ENCODE measurements at regions not wholly inside any gene's neighbourhood (a gene's known extent, or its start where the extent isn't known, plus 50 kb on each side); places are given as distances from the start of the nearest gene placed in this dataset.
"Not testable (repeated sequence)": the region's sequence is repeated elsewhere in the genome, so short reads cannot be mapped to it uniquely, and the experiment has no call there.

DNA sequence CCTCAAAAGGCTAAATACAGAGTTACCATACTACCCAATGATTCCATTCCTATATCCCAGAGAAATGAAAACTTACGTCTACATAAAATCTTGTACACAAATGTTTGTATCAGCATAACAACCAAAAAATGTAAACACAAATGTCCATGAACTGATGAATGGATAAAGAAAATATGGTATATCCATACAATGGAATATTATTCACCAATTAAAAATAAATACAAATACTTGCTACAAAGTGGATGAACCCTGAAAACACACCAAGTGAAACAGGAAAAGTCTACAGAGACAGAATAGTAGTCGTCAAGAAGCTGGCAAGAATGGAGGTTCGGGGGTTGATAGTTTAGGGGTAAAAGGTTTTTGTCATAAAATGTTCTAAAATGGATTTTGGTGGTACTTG, 54.0 kb upstream of the ANKRD28 start:
- H3K27ac Mint-ChIP-seq: no peak overlapping the region
- peaks cover 27% of the 10 kb centered on the region for H3K4me1 Mint-ChIP-seq

DNA sequence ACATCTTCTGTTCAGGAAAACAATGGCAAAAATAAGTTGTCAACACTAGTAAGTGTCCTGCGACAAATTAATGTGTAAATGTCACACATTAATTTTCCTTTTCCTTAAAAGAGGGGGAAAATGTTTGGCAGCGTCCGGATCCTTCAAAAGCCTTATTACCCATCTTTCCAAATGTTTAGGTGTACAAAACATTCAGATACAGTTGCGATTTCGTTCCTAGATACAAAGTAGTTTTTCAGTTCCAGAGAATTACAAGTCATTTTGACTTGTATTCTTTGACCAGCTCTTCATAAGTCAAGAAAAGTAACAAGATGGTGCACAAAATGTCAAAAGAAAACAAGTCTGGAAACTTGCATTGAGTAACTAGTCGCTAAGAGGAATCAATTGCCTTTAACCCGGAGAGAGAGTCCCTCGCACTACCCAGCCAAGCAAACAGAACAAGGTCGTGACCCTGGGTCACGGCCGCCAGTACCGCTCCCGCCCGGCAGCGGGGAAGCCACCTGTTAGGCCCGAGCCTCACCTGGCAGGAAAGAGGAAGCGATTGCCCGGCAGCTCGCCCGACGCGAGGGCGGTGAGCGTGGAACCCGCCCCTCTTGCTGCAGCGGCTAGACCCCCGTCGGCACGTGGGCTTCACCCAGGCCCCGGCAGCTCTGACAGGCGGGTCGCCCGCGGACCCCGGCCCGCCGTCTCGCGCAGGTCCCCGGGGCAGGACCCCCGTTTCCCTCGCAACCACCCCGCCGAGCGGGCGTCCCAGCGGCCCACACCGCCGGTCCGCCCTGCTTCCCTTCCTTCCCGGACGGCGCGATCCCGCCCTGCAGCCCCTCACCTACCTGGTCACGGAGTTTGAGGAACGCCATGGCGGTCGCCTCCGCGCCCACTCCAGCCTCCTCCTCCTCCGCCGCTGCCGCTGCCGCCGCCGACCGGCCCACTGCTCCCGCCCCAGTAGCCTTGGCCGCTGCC, 61.0 kb upstream of the ANKRD28 start:
- H3K27me3 Mint-ChIP-seq: no peaks in the 10 kb centered on the region
- peak; percentile 53 to 61 (median 56) for DNase-seq
- peak; percentile 77 for ATAC-seq
- H3K36me3 Mint-ChIP-seq (ENCODE audit: low read depth): peaks cover 5% of the 10 kb centered on the region
- peaks cover 30% of the 10 kb centered on the region for H3K4me1 Mint-ChIP-seq
- H3K4me3 Mint-ChIP-seq: peak overlapping the region; percentile 98
- no peaks in the 10 kb centered on the region for H3K9me3 ChIP-seq (ENCODE audit: control insufficient read depth, low read length, poor library complexity, severe bottlenecking)
- H3K27ac Mint-ChIP-seq: peak overlapping the region; percentile 79

More for the DNA sequence above, 54.0 kb upstream of the ANKRD28 start:
- ATAC-seq (no peak), DNase-seq (no peak)
- no peaks in the 10 kb centered on the region for H3K9me3 ChIP-seq (ENCODE audit: control insufficient read depth, low read length, poor library complexity, severe bottlenecking)
- H3K27me3 Mint-ChIP-seq: no peaks in the 10 kb centered on the region
- H3K4me3 Mint-ChIP-seq: no peak overlapping the region
- H3K36me3 Mint-ChIP-seq (ENCODE audit: low read depth): peaks cover 6% of the 10 kb centered on the region

DNA sequence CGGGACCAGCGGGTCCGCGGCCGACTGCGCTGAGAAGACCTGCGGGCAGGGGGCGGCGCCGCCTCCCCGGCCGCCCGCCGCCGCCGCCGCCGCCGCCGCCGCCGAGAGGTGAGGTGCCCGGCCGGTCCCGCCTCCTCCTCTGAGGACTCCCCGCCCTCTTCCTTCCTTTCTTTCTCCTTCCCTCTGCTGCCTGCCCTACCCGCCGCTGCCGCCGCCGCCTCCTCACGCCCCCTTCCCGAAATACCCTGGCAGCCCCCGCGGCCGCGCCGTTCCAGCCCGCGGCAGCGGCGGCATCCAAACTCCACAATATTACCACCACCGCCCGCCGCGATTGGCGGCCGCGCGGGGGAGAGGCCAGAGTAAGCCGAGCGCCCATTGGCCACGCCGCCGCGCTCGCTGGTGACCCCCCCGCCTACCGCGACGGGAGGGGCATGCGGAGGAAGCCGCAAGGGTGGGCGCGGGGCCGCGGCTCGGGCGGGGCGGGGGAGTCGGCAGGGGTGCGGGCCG, 61.8 kb upstream of the ANKRD28 start:
- Mint-ChIP-seq H3K27ac (peak overlapping the region; percentile 79), H3K36me3 (ENCODE audit: low read depth) (peaks cover 2% of the 10 kb centered on the region), H3K4me3 (peak overlapping the region; percentile 98), H3K27me3 (no peaks in the 10 kb centered on the region), H3K4me1 (peaks cover 24% of the 10 kb centered on the region)
- DNase-seq: peak; percentile 66 to 81 (median 78)
- ATAC-seq: peak; percentile 84
- H3K9me3 ChIP-seq (ENCODE audit: control insufficient read depth, low read length, poor library complexity, severe bottlenecking): no peaks in the 10 kb centered on the region

DNA sequence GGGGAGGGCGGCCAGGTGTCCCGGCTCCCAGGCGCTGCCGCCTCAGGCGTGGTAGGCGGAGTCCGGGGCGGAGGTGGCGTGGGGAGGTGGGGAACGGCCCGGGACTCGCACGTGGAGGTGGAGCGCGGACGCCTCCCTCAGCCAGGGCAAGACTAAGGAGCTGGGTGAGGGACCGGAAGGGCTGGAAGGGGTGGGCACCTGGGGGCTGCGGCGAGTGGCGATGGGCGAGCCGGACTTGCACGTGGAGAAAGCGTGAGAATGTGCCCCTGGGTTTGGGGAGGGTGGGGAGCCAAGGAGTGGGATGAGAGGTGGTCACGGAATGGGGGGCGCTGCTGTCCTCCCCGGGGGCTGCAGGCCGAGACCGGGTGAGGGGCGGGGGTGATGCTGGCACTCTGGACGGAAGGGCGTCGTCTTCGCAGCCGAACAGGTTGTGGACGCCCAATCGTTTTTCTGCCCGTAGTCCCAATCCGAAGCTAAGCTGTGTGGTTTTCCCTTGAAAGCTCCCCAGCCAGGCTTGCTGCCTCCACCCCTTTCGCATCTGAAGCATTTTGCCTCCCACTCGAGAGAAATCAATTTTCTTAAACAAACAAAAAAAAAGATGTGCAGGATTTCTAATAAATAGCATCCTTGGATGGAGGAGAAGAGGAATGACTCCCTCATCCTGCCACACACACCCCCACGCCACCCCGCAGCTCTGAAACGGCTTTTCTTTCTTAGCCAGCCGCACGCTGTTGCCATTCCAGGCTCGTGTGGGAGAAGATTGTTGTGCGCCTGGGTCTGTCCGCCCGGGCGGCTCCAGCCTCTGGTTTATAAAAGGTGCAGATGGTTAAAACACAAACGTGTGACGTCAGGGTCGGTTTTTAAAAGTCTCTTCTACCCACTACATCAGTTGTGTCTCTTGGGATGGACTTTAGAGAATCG, 62.5 kb upstream of the ANKRD28 start:
- Mint-ChIP-seq H3K4me1 (peaks cover 23% of the 10 kb centered on the region), H3K4me3 (peak overlapping the region; percentile 98), H3K27me3 (no peaks in the 10 kb centered on the region), H3K36me3 (ENCODE audit: low read depth) (peaks cover 4% of the 10 kb centered on the region), H3K27ac (peak overlapping the region; percentile 79)
- peak; percentile 59 for ATAC-seq
- DNase-seq: no peak
- H3K9me3 ChIP-seq (ENCODE audit: control insufficient read depth, low read length, poor library complexity, severe bottlenecking): no peaks in the 10 kb centered on the region

DNA sequence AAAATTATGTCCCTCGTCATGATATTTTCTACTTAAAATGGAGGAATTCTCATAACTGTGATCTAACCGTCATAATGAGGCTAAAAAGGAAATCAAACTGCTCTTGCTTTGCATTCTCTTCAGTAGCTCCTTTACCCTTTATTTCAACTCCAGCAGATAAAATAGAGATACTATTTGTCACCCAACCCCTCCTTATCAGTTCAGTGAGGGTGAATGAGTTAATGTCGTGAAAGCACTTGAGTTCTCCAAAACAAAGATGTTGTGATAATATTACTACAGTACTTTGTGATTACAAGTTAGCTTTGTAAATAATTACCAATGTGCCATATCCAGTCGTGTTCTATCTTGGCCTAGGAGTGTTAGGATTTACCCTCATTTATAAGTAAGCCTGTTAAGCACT, 63.4 kb upstream of the ANKRD28 start:
- no peaks in the 10 kb centered on the region for H3K9me3 ChIP-seq (ENCODE audit: control insufficient read depth, low read length, poor library complexity, severe bottlenecking)
- Mint-ChIP-seq H3K36me3 (ENCODE audit: low read depth) (peaks cover 4% of the 10 kb centered on the region), H3K27me3 (no peaks in the 10 kb centered on the region), H3K4me1 (peaks cover 19% of the 10 kb centered on the region), H3K4me3 (peak overlapping the region; percentile 98), H3K27ac (peak overlapping the region; percentile 79)
- ATAC-seq (no peak), DNase-seq (no peak)

DNA sequence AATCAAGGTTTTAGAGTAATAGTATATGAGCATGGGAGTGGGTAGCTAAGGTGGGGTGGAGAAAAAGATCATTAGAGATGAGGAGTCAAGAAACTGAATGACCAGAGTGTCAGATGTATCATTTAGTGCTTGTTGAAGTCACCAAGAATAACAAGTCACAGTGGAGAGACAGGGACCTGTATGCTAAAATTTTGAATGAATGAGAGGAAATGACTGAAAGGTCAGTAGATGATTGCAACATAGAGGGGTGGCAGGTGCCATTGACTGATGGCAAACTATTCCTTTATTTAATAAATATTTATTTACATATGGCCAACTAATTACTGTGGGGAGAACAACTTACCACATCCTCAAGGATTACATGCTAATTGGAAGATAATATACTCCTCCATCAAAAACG, 75.0 kb upstream of the ANKRD28 start:
- Mint-ChIP-seq H3K27ac (no peak overlapping the region), H3K4me3 (no peak overlapping the region), H3K4me1 (no peaks in the 10 kb centered on the region), H3K27me3 (no peaks in the 10 kb centered on the region), H3K36me3 (ENCODE audit: low read depth) (no peaks in the 10 kb centered on the region)
- ATAC-seq: no peak
- H3K9me3 ChIP-seq (ENCODE audit: control insufficient read depth, low read length, poor library complexity, severe bottlenecking): no peaks in the 10 kb centered on the region
- no peak for DNase-seq

DNA sequence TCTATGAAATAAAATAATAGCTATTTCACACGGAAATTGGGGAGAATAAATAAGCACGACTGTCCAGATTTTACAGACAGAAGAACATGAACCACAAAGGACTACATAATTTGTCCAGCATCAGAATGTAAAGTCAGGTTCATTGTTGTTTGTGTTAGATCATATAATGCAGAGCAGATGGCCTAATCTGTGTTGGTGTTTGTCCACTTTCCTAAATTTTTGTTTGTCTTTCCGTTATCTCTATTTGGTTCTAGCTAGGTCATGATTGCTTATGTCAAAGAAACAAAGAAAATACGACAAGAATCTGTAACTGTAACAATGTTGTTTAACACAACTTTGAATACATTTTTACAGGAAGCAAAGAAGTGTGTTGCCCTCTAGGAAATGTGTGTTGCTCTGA, 75.6 kb upstream of the ANKRD28 start:
- no peaks in the 10 kb centered on the region for H3K4me1 Mint-ChIP-seq
- no peak for ATAC-seq
- no peaks in the 10 kb centered on the region for H3K36me3 Mint-ChIP-seq (ENCODE audit: low read depth)
- no peak for DNase-seq
- no peak overlapping the region for H3K27ac Mint-ChIP-seq
- no peak overlapping the region for H3K4me3 Mint-ChIP-seq
- H3K27me3 Mint-ChIP-seq: no peaks in the 10 kb centered on the region
- H3K9me3 ChIP-seq (ENCODE audit: control insufficient read depth, low read length, poor library complexity, severe bottlenecking): no peaks in the 10 kb centered on the region

DNA sequence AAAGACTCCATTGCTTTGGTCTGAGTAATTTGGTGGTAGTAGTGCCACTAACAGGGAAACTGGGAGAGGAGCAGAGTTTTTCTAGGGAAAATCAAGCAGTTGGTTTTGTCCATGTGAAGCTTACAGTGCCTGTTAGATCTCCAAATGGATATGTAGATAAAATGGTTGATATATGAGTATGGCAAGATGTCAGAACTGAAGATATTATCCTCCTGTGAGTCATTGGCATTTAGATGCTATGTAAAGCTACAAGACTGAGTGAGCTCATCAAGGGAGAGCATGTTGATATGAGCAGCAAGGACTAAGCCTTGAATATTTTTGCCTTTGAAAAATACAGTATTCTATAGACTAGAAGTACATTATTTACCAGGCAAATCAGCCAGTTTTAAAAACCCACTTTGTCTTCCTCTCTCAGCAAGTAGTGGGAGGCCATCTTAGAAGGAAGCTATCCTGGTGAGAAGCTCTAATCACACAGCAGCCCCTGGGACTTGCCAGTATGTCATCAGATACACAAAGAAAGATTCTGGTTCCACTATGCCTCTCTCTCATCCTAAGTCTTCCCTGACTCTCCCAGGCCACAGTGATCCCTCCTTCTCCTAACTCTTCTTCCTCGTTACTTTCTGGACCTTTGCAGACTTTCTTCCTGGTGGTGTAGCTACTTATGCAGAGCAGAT, 77.4 kb upstream of the ANKRD28 start:
- no peak for DNase-seq
- Mint-ChIP-seq H3K27ac (no peak overlapping the region), H3K4me1 (no peaks in the 10 kb centered on the region), H3K36me3 (ENCODE audit: low read depth) (no peaks in the 10 kb centered on the region), H3K4me3 (no peak overlapping the region), H3K27me3 (no peaks in the 10 kb centered on the region)
- no peaks in the 10 kb centered on the region for H3K9me3 ChIP-seq (ENCODE audit: control insufficient read depth, low read length, poor library complexity, severe bottlenecking)
- no peak for ATAC-seq

DNA sequence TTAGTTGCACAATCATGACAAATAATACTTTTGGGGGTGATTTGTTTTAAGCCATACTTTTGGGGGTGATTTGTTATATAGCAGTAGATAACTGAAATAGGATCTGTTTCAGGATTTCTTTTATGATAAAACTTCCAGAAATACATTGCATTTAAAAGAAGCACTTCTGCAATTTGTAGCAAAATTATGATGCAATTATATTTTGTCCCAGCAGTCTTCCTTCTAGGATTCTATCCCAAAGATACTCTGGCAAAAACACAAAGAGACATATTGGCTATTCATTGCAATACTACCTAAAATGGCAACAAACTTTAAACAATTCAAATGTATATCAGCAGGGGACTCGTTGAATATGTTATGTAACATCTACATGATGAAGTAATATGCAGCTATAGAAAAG, 78.9 kb upstream of the ANKRD28 start:
- Mint-ChIP-seq H3K36me3 (ENCODE audit: low read depth) (no peaks in the 10 kb centered on the region), H3K27me3 (no peaks in the 10 kb centered on the region), H3K27ac (no peak overlapping the region), H3K4me3 (no peak overlapping the region), H3K4me1 (no peaks in the 10 kb centered on the region)
- DNase-seq: no peak
- ATAC-seq: no peak
- no peaks in the 10 kb centered on the region for H3K9me3 ChIP-seq (ENCODE audit: control insufficient read depth, low read length, poor library complexity, severe bottlenecking)

DNA sequence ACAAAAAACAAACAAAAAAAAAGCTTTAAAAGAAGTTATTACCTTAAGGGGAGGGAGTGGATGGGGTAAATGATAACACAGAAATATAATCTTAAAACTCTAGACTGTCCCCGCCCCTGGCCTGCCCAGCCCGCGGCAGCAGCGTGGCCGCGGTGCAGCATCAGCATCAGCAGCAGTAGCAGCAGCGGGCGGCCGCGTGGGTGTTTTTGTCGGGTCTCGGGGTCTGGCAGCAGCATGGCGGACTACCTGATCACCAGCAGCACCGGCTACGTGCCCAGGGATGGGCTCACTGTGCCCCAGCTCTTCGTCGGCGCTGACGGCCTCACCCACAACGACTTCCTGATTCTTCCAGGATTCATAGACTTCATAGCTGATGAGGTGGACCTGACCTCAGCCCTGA, 80.0 kb upstream of the ANKRD28 start:
- H3K4me3 Mint-ChIP-seq: no peak overlapping the region
- H3K9me3 ChIP-seq (ENCODE audit: control insufficient read depth, low read length, poor library complexity, severe bottlenecking): no peaks in the 10 kb centered on the region
- H3K4me1 Mint-ChIP-seq: no peaks in the 10 kb centered on the region
- ATAC-seq (no peak), DNase-seq (no peak)
- H3K27ac Mint-ChIP-seq: no peak overlapping the region
- H3K27me3 Mint-ChIP-seq: no peaks in the 10 kb centered on the region
- H3K36me3 Mint-ChIP-seq (ENCODE audit: low read depth): no peaks in the 10 kb centered on the region

DNA sequence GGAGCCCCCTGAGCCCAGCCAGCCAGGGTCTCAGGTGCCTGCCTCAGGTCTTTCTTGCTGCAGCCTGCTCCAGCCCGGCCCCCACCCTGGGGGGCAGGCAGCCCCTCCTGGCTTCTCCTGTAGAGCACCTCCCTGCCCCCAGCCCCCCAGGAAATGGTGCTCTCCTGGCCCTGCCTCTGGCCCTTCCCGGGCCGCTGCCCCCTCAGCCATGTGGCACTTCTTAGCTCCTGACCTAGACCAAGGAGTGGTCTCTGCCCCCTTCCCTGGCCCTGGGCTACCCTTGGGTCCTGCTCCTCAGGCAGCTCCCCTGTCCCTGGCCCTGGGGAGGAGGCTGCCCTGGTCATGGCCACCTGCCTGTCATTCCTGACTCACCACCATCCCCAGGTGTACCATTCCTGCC, 82.0 kb upstream of the ANKRD28 start:
- H3K9me3 ChIP-seq (ENCODE audit: control insufficient read depth, low read length, poor library complexity, severe bottlenecking); ATAC-seq; DNase-seq; H3K4me1 Mint-ChIP-seq; H3K36me3 Mint-ChIP-seq (ENCODE audit: low read depth); H3K4me3 Mint-ChIP-seq; H3K27ac Mint-ChIP-seq; H3K27me3 Mint-ChIP-seq: not testable (repeated sequence)

DNA sequence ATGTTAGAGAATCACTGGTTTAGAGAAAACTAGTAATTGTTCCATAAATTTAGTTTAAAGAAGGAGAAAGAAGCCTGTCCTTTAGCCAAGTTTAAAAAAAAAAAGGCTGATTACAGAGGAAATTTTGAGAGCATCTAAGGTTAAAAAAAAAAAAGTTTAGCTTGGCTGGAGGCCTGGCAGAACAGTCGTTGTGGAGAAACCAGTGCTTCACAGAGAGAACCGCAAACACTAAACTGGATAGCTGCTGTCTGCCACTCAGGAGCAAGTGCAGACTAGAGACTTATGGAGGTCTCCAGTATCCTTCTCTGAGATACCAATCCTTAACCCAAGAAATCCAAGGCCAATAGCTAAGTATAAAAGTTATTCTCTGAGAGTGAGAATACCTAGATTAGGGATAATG, 84.8 kb upstream of the ANKRD28 start:
- Mint-ChIP-seq H3K36me3 (ENCODE audit: low read depth) (peaks cover 3% of the 10 kb centered on the region), H3K27me3 (no peaks in the 10 kb centered on the region), H3K4me1 (no peaks in the 10 kb centered on the region), H3K4me3 (no peak overlapping the region), H3K27ac (no peak overlapping the region)
- H3K9me3 ChIP-seq (ENCODE audit: control insufficient read depth, low read length, poor library complexity, severe bottlenecking): no peaks in the 10 kb centered on the region
- DNase-seq (no peak), ATAC-seq (no peak)

DNA sequence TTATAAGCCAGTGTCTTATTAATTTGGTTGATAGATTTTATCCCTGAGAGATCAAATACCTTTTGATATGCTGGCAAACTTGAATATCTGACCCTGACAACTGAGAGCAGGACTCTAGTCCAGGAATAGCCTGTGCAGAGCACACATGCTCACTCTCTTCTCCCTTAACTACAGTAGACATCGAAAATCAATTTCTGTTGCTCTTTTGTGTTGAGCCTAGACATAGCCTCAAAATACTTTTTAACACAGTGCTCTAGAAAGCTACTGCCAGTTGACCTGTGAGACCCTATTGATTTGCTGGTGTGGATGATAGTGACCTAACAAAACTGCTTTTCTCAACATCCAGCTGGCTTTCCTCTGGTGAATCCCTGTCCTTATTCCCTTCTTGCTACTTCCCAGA, 86.4 kb upstream of the ANKRD28 start:
- H3K27me3 Mint-ChIP-seq: no peaks in the 10 kb centered on the region
- no peaks in the 10 kb centered on the region for H3K4me1 Mint-ChIP-seq
- DNase-seq (no peak), ATAC-seq (no peak)
- no peak overlapping the region for H3K27ac Mint-ChIP-seq
- peaks cover 3% of the 10 kb centered on the region for H3K36me3 Mint-ChIP-seq (ENCODE audit: low read depth)
- no peak overlapping the region for H3K4me3 Mint-ChIP-seq
- H3K9me3 ChIP-seq (ENCODE audit: control insufficient read depth, low read length, poor library complexity, severe bottlenecking): no peaks in the 10 kb centered on the region
